COLO668 (cell line): ENCODE measurements at regions not wholly inside any gene's neighbourhood (a gene's known extent, or its start where the extent isn't known, plus 50 kb on each side); places are given as distances from the start of the nearest gene placed in this dataset.

Experiments used
- DNase-seq: peaks from one replicate; lab custom pipeline; 2025; ENCODE audit not compliant: unreplicated experiment; lab: John Stamatoyannopoulos, UW

GRCh38 chr16:65786916-65787315 lies 579.6 kb upstream of the CDH5 start:
- DNase-seq: no peak

DNA sequence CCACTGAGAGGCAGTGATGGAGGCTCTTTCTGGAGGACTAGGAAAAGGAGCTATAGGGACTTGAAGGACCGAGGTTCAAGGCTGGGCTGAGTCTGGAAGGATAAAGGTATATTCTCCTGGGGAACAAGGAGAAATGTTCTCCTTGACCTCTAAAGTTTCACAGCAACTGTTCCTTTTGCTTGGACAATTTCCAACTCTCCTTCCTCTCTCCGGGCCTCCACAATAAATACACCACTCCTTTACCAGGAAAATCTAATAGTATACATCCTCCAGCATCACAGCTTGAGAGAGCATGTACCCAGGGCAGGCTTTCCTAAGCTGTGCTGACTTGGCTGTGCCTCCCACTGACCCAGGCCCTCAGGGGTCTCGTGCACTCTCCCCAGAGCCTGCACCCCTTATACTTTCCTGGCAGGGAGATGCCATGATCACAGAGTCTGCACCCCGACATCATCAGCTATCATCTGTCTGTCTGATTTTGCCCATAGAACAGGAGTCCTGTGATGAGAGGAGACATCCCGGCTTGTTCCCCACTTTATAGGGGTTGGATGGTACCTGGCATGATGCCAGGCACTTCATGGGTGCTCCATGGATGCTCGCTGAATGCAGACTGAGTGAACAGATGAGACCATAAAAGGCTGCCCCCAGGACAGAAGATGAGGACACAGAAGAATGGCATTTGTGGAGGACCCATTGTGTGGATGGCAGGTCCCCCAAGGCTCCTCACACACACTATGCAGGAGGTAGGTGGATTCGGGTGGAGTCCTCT lies 582.6 kb upstream of the CDH5 start:
- no peak for DNase-seq

GRCh38 chr16:65782611-65783600 lies 583.6 kb upstream of the CDH5 start:
- DNase-seq: no peak

DNA sequence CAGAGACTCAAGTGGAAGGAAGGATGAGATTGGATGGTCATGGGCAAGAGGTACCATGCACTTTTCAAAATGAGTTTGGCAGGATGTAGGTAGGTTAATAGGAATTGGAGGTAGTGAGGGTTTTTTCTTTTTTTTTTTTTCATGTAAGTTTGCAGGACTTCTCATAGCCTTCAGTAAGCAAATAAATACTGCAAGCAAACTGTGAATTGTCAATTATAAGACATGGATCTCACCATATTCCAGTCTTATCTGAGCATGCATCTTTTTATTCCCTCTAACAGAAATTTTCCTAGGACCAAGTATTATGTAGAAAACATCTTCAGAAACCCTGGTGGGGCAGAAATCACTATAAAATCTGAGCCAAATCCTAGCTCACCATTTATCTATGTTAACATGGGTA lies 584.6 kb upstream of the CDH5 start:
- DNase-seq: no peak

- no peak for DNase-seq
Observed at GRCh38 chr16:65781363-65781762, 585.1 kb upstream of the CDH5 start.

GRCh38 chr16:65779201-65779600 lies 587.3 kb upstream of the CDH5 start:
- DNase-seq: no peak

DNA sequence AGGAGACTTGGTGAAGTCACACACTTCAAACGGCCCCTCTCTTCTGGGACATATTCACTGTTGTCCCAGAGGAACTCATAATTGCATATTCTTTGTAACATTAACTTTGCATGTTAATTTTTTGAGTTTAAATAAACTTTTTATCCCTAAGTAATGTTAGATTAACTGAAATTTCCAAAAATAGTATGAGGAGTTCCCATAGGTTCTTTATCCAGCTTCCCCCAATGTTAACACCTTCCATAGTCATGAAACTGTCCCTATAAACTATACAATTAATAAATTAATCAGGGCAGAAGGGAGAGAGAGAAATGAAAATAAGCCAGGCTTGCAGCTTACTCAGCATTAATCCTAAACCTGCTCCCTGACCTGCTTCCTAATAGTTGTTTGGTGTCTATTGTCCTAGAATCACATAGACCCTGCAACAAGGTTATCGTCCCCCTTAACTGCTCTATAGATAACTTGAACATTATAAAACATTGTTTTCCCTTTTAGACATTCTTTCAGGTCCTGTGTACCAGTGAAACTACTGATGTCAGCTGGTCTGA lies 589.8 kb upstream of the CDH5 start:
- DNase-seq: no peak

GRCh38 chr16:65775829-65776228 lies 590.7 kb upstream of the CDH5 start:
- no peak for DNase-seq

DNA sequence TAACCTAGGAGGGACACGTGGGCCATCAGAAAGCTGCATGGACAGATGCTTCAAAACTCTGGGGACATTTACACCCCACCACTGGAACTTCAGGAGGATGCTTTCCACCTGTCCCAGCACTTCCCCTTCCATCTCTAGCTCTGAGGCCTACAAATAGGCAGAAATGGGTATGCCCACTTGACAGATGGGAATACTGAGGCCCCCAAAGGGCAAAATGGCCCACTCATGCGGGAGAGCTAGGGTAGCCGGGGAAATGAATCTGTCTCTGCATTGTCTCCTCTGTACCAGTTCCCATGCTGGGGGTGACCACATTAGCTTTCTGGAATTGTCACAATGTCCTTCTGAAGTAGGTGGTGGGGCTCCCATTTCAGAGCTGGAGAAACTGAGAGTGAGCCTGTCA lies 592.1 kb upstream of the CDH5 start:
- no peak for DNase-seq

DNA sequence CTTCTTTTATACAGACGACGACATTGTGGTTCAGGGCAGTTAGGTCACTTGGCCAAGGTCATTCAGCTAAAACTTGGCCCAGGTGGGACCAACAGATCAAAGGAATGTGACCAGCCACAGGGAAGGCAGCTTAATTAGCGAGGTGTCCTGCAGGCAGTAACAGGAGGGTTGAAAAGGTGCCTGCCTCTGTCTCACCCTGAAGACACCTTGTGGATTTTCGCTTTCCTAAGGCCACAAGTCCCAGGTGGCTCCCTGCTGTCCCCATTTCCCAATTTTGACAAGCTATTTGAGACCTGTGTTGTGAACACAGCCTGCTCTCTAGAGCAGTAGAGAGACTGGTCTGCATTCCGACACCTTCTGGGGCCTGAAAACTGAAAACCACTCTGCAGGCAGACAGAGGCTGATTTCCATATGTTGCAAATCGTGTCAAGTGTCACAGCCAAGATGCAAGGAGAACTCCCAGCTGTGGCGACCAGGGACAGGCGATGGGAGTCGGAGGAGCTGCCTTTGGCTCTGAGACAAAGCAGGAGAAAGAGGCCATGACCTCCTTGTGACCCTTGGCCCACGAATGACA lies 593.1 kb upstream of the CDH5 start:
- DNase-seq: no peak

- DNase-seq: no peak
Observed at GRCh38 chr16:65772134-65772732, 594.3 kb upstream of the CDH5 start.

DNA sequence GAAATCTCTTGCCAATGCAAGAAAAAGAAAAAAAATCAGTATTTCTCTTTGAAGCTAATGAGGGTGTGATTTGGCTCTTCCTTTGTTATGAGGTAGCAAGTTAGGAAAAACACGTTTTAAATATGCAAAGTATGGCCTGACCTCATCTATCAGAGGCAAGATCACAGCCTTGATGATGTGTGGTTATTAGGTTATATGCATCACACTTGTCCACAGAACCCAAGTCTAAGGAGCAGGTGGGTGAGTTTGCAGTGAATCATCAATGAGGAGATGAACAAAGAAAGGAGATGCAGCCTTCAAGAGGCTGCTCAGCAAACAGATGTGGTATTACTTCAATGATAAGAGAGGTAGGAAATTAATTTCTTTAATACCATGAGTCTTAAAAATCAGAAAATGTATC lies 594.8 kb upstream of the CDH5 start:
- DNase-seq: no peak

- DNase-seq: no peak
Observed at GRCh38 chr16:65770752-65771151, 595.7 kb upstream of the CDH5 start.

GRCh38 chr16:65769776-65770438 lies 596.6 kb upstream of the CDH5 start:
- no peak for DNase-seq

DNA sequence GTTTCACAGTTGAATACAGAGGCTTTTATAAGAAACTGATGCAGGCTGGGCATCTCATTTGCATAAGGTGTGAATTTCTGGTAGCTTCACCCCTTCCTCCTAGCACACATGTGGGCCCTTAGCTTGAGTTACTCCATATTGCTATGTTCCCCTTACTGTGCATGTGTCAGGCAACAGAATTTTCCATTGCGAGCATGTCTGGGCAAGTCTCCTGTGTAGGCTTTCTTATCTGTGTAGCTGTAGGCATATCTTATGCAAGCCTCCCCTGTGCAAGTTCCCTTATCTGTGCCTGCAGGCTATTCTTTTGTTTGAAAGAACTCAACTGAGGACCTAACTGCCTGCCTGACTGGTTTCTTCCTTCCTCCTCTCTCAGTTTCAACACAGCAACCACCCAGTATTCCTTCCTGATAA lies 597.4 kb upstream of the CDH5 start:
- DNase-seq: no peak

DNA sequence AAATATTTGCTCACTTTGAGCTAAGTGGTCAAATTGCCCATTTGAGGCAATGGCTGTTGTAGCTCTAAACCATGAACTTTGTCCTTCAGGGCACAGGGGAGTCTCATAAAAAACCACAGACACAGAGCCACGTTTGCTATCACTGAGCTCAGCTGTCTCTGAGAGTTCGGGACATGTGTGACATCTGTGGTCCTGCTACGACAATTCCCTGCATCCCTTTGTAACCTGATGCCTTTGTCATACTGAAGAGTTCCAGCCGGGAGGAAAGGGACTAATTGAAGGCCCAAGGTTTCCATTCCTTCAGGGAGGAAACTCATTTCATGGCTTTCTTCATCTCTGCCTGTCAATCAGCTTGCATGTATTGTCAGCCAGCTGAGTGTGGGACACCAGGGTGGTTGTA lies 599.4 kb upstream of the CDH5 start:
- DNase-seq: no peak

- DNase-seq: no peak
Observed at GRCh38 chr16:65763640-65764305, 602.7 kb upstream of the CDH5 start.

- no peak for DNase-seq
Observed at GRCh38 chr16:65760874-65761273, 605.6 kb upstream of the CDH5 start.

DNA sequence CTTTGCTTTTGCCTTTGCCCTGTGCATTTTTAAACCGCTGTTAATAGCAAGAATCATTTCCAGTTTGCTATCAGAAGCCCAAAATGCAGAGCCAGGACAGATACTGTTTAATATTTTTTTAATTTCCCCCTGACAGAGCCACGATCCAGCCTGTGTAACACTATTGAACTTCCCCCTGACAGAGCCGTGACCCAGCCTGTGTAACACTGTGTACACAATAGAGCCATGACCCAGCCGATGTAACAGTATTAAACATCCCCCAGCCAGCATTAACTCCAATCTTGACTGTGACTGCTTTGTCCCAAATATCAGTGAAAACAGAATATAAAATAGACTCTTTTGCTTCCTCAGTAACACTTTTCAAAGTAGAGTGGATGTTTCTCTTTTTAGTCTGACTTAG lies 607.9 kb upstream of the CDH5 start:
- no peak for DNase-seq

GRCh38 chr16:65757064-65757463 lies 609.4 kb upstream of the CDH5 start:
- DNase-seq: no peak
